Glutamatergic neuron (in vitro differentiated cells): ENCODE measurements at regions not wholly inside any gene's neighbourhood (a gene's known extent, or its start where the extent isn't known, plus 50 kb on each side); places are given as distances from the start of the nearest gene placed in this dataset.
A peak's percentile ranks its signal among the peaks of the same experiment; 100 is the strongest.

Experiments
- DNase-seq: peaks from one replicate; pipeline ENCODE4 v3.0.0; 2022
- H3K27ac Mint-ChIP-seq: one replicate; pipeline ENCODE4 v1.8.0; 2020; ENCODE audit warnings: mild to moderate bottlenecking, mixed read lengths, inconsistent platforms; ENCODE audit not compliant: unreplicated experiment
- H3K27me3 Mint-ChIP-seq: one replicate; pipeline ENCODE4 v1.8.0; 2020; ENCODE audit warnings: mild to moderate bottlenecking, moderate library complexity, mixed read lengths, inconsistent platforms; ENCODE audit not compliant: unreplicated experiment
- H3K36me3 Mint-ChIP-seq: one replicate; pipeline ENCODE4 v1.8.0; 2020; ENCODE audit warnings: mild to moderate bottlenecking, mixed read lengths, inconsistent platforms; ENCODE audit not compliant: unreplicated experiment
- H3K4me1 Mint-ChIP-seq: one replicate; pipeline ENCODE4 v1.8.0; 2020; ENCODE audit warnings: mild to moderate bottlenecking, low read depth, mixed read lengths, inconsistent platforms; ENCODE audit not compliant: unreplicated experiment
- H3K4me3 Mint-ChIP-seq: one replicate; pipeline ENCODE4 v1.8.0; 2020; ENCODE audit warnings: mild to moderate bottlenecking, mixed read lengths, inconsistent platforms; ENCODE audit not compliant: unreplicated experiment
- H3K9me3 Mint-ChIP-seq: one replicate; pipeline ENCODE4 v1.8.0; 2020; ENCODE audit warnings: mild to moderate bottlenecking, moderate library complexity, mixed read lengths, inconsistent platforms; ENCODE audit not compliant: unreplicated experiment
- TF ChIP-seq, protein P1 (sequence below): fragments of 200-600 bp; sonication (generic); IDR thresholded peaks from one replicate; pipeline ENCODE4 v1.5.0; 2021; ENCODE audit not compliant: partially characterized antibody, unreplicated experiment

DNA sequence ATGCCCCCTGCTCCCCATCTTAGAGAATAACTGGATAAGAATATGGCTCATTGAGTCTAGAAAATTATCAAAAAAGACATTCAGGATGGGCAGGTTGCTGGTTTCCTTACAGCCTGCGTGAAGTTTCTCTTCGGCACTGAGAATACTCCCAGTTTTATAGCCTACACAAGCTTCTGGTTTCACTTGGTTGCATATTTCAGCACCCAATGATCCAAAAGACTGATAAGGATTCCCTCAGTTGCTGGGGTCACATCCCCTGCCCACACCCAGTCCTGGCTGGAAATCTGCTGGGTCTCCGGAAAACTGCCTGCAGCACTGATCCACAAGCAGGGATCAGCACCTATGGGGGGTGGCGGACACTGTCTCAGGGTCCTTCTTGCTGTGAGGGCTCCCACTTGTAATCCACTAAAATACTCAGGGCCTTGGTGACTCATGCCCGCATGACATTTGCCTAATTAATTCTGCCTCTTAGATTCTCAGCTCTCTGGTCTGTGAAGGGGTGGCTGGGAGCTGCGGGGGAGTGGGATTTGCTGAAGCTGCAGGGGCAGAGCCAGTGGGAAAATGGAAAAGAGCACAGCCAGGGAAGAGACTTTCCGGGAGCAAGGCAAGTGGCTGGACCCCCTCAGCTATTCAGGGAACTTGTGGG lies 142.5 kb downstream of the ZNF648 start:
- no peak overlapping the region for H3K27ac Mint-ChIP-seq
- H3K36me3 Mint-ChIP-seq, result no peaks in the 10 kb centered on the region
- TF ChIP-seq, protein P1, sequence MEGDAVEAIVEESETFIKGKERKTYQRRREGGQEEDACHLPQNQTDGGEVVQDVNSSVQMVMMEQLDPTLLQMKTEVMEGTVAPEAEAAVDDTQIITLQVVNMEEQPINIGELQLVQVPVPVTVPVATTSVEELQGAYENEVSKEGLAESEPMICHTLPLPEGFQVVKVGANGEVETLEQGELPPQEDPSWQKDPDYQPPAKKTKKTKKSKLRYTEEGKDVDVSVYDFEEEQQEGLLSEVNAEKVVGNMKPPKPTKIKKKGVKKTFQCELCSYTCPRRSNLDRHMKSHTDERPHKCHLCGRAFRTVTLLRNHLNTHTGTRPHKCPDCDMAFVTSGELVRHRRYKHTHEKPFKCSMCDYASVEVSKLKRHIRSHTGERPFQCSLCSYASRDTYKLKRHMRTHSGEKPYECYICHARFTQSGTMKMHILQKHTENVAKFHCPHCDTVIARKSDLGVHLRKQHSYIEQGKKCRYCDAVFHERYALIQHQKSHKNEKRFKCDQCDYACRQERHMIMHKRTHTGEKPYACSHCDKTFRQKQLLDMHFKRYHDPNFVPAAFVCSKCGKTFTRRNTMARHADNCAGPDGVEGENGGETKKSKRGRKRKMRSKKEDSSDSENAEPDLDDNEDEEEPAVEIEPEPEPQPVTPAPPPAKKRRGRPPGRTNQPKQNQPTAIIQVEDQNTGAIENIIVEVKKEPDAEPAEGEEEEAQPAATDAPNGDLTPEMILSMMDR, result no peak
- no peak for DNase-seq
- H3K9me3 Mint-ChIP-seq, result peaks cover 2% of the 10 kb centered on the region
- H3K4me1 Mint-ChIP-seq, result no peaks in the 10 kb centered on the region
- H3K4me3 Mint-ChIP-seq, result no peak overlapping the region
- H3K27me3 Mint-ChIP-seq, result peaks cover 3% of the 10 kb centered on the region

DNA sequence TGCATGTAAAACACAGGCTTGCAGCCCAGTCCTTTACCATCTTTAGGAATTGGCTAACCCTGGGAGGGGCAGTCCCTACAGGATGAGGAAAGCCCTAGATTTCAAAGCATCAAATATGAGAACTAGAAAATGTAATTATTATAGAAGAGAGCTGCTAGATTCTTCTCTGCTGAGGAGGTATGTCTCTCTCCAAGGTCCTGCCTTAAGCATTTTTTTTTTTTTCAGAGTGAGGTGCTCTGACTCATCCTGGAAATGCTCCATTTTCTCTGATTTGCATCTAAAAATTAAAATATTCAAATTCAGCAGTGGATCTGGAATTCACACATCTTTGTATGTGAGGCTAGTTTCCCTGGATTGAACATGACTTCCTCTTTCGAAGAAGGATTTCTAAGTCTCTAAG lies 149.8 kb downstream of the ZNF648 start:
- H3K27ac Mint-ChIP-seq, result no peak overlapping the region
- no peak overlapping the region for H3K4me3 Mint-ChIP-seq
- no peaks in the 10 kb centered on the region for H3K36me3 Mint-ChIP-seq
- H3K9me3 Mint-ChIP-seq, result no peaks in the 10 kb centered on the region
- TF ChIP-seq, protein P1, result no peak
- no peak for DNase-seq
- H3K4me1 Mint-ChIP-seq, result no peaks in the 10 kb centered on the region
- H3K27me3 Mint-ChIP-seq, result peaks cover 3% of the 10 kb centered on the region

DNA sequence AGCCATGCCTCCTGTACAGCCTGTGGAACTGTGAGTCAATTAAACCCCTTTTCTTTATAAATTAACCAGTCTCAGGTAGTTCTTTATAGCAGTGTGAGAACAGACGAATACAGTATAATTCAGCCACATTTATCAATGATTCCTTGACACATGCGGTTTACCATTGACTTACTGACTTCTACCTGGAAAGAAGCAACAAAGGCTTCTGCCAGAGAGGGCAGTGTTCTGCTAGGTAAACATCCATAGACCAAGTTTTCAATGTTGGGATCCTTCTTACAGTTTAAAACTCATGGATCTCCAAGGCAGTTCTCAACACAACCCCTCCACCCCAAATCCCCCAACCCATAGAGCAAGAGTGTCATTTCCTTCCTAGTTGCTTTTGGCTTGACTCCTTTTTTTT lies 150.6 kb downstream of the ZNF648 start:
- TF ChIP-seq, protein P1, result peak; percentile 11
- Mint-ChIP-seq H3K4me1 (no peaks in the 10 kb centered on the region), H3K27me3 (peaks cover 3% of the 10 kb centered on the region), H3K27ac (no peak overlapping the region), H3K4me3 (no peak overlapping the region), H3K9me3 (no peaks in the 10 kb centered on the region), H3K36me3 (no peaks in the 10 kb centered on the region)
- no peak for DNase-seq

DNA sequence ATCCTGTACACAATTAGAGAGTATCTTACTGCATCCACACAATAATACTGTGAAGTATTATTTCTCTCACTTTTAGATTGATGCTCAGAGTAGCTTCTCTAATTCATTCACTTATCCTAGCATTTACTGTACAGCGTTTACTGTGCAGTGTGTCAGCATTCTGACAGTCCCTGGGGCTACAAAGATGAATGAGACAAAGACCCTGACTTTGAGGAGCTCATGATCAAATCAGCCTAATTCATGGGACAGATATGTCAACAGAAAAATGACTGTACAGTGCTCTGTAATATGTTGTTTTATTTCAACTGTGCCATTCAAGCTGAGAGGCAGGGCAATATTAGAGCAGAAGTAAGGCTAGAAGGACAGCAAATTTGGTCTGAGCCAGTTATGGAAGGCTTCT lies 152.5 kb downstream of the ZNF648 start:
- H3K4me1 Mint-ChIP-seq, result no peaks in the 10 kb centered on the region
- DNase-seq, result no peak
- no peaks in the 10 kb centered on the region for H3K9me3 Mint-ChIP-seq
- H3K27me3 Mint-ChIP-seq, result no peaks in the 10 kb centered on the region
- no peaks in the 10 kb centered on the region for H3K36me3 Mint-ChIP-seq
- no peak overlapping the region for H3K27ac Mint-ChIP-seq
- TF ChIP-seq, protein P1, result no peak
- no peak overlapping the region for H3K4me3 Mint-ChIP-seq

DNA sequence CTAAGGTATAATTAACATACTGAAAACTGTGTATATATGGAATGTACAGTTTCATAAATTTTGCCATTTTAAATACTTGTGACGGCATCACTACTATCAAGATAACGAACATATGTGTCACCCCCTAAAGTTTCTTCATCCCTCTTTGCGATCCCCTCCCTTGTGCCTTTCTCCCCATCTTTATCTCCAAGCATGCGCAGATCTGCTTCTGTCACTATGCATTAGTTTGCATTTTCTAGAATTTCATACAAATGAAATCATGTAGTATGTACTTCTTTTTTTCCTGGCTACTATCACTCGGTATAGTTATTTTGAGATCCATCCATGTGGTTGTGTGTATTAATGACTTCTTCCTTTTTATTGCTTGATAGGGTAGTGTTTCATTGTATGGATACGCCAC lies 154.9 kb downstream of the ZNF648 start:
- Mint-ChIP-seq H3K4me3 (no peak overlapping the region), H3K4me1 (no peaks in the 10 kb centered on the region), H3K27me3 (no peaks in the 10 kb centered on the region), H3K9me3 (no peaks in the 10 kb centered on the region), H3K27ac (no peak overlapping the region), H3K36me3 (no peaks in the 10 kb centered on the region)
- DNase-seq, result no peak
- TF ChIP-seq, protein P1, result no peak
